GM12892 (cell line): ENCODE measurements at regions not wholly inside any gene's neighbourhood (a gene's known extent, or its start where the extent isn't known, plus 50 kb on each side); places are given as distances from the start of the nearest gene placed in this dataset.
"Not testable (repeated sequence)": the region's sequence is repeated elsewhere in the genome, so short reads cannot be mapped to it uniquely, and the experiment has no call there.

ENCODE experiments used
- DNase-seq: peaks from one replicate; pipeline ENCODE4 v3.0.0; 2011; ENCODE audit not compliant: insufficient read length
- FAIRE-seq: peaks from 2 replicates; lab custom pipeline; 2011; peaks lifted over from hg19 to GRCh38; lab: Jason Lieb, UNC
- POLR2A ChIP-seq: IDR thresholded peaks from 2 replicates; pipeline ENCODE4 v1.6.1; 2011; ENCODE audit warnings: low read depth, low read length, control low read depth
- POLR2AphosphoS5 ChIP-seq: IDR thresholded peaks from 2 replicates; pipeline ENCODE4 v1.6.1; 2011; ENCODE audit warnings: low read depth, low read length, control low read depth
- TAF1 ChIP-seq: IDR thresholded peaks from 2 replicates; pipeline ENCODE4 v1.6.1; 2011; ENCODE audit warnings: low read depth, mild to moderate bottlenecking, control low read depth, low read length, borderline replicate concordance

- DNase-seq (no peak), FAIRE-seq (no peak)
- TF ChIP-seq TAF1 (no peak), POLR2AphosphoS5 (no peak), POLR2A (no peak)
Observed at GRCh38 chr15:53196788-53197187, 406.7 kb upstream of the ONECUT1 start.

GRCh38 chr15:53196242-53196641 is 406.1 kb upstream of the ONECUT1 start:
- DNase-seq (no peak), FAIRE-seq (no peak)

DNA sequence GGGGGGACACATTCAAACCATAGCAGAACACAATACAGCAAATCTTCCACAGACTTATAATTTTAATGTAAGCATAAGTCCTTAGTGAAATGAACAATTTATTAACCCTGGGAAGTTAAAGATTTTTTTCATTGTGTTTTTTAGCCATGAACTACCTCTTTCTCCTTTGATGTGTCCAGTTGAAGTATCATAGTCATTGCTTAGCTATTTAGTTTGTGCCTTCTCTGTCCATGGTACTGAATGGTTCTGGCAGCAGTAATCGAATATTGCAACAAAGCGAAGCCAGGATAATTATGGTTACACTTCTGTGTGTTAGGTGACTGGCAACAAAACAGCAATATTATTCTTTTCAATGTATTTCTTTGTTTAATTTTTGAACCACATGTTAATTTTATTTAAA is 403.0 kb upstream of the ONECUT1 start:
- no peak for TF ChIP-seq POLR2A
- no peak for TF ChIP-seq TAF1
- TF ChIP-seq POLR2AphosphoS5: no peak
- FAIRE-seq (no peak), DNase-seq (no peak)

More at GRCh38 chr15:53196242-53196641, 406.1 kb upstream of the ONECUT1 start:
- no peak for TF ChIP-seq POLR2AphosphoS5

DNA sequence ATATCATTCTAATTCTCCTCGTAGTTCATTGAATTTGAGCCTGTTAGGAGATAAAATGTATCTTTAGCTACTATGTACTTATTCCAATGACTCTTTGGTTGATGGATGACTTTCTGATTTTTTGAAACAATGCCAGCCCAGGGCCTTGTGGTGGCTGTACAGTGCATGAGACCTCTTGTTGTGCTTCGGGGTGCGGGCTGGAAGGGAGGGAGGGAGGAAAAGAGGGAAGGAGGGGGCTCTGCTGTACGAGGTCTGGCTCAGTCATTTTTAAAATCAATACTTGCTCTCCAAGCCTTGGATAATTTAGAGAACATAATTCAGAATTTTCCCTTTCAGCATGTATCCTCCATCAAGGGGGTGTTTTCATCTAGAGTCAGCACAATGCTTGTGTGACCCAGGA is 399.7 kb upstream of the ONECUT1 start:
- no peak for TF ChIP-seq POLR2A
- TF ChIP-seq POLR2AphosphoS5: no peak
- TF ChIP-seq TAF1: no peak
- no peak for DNase-seq
- no peak for FAIRE-seq

GRCh38 chr15:53183449-53183848 is 393.3 kb upstream of the ONECUT1 start:
- not testable (repeated sequence) for DNase-seq, FAIRE-seq

GRCh38 chr15:53171571-53171970 is 381.4 kb upstream of the ONECUT1 start:
- TF ChIP-seq POLR2A: no peak
- TF ChIP-seq TAF1: no peak
- TF ChIP-seq POLR2AphosphoS5: no peak
- no peak for DNase-seq
- FAIRE-seq: no peak

DNA sequence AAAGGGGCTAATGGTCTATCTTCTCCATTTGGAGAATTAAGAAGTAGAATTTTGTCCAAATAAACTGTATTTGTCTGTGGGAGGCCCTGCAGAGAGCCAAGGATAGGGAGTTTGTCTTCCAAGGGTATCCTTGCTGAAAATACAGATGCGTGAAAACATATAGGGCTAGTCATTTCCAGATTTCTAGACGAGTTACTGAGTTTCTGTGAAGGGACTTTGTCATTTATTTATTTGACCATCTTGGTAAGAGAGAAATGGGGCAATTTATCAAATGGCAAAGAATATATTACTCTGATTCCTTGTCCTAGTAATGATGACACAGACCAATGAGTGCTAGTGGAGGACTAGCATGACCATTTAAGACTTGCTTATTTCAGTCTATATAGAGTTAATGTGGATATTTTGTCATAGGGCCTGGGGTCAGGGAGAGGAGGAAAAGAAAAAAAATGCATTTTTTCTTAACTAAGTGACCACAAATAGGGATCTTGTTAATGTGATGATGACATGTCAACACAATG is 376.6 kb upstream of the ONECUT1 start:
- no peak for TF ChIP-seq POLR2AphosphoS5
- no peak for TF ChIP-seq POLR2A
- no peak for TF ChIP-seq TAF1
- FAIRE-seq: no peak
- no peak for DNase-seq

DNA sequence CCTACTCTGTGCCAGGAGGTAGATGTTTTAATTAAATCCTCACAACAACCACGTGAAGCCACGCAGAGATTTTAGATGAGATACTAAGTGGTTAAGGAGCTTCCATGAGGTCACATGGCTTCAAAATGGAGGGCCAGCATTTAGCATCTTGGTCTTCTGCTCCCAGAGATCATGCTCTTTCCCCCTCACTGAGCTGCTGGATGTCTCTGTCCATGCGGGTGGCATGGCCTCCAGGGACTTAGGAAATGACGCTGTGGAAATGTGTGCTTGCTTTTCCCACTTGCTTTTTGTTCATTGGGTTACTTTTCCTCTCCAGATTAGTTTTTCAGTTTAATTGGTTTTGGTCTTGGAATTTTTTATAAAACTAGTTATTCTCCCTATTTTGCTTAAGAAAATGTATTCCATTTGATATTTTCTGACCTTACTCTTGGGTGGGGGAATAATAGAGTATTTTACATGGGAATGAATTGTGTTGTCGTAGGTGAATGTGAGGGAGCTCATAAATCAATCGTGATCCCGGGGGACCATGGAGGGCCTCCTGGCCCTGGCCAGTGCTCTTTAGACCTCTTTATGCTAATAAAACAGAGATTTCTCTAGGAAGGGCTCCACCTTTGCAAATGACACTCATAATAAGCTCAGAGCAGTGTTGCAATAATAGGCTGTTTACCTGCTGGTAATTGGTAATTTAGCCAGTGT is 376.0 kb upstream of the ONECUT1 start:
- DNase-seq (no peak), FAIRE-seq (no peak)
- TF ChIP-seq POLR2A: no peak
- TF ChIP-seq TAF1: no peak
- TF ChIP-seq POLR2AphosphoS5: no peak

GRCh38 chr15:53160092-53160704 is 370.1 kb upstream of the ONECUT1 start:
- DNase-seq: no peak
- TF ChIP-seq POLR2A (no peak), TAF1 (no peak), POLR2AphosphoS5 (no peak)
- FAIRE-seq: no peak

- DNase-seq (no peak), FAIRE-seq (no peak)
- TF ChIP-seq POLR2AphosphoS5: no peak
Observed at GRCh38 chr15:53159458-53159857, 369.3 kb upstream of the ONECUT1 start.

- FAIRE-seq (no peak), DNase-seq (no peak)
- TF ChIP-seq POLR2A: no peak
- TF ChIP-seq POLR2AphosphoS5: no peak
- no peak for TF ChIP-seq TAF1
Observed at GRCh38 chr15:53158995-53159394, 368.9 kb upstream of the ONECUT1 start.

DNA sequence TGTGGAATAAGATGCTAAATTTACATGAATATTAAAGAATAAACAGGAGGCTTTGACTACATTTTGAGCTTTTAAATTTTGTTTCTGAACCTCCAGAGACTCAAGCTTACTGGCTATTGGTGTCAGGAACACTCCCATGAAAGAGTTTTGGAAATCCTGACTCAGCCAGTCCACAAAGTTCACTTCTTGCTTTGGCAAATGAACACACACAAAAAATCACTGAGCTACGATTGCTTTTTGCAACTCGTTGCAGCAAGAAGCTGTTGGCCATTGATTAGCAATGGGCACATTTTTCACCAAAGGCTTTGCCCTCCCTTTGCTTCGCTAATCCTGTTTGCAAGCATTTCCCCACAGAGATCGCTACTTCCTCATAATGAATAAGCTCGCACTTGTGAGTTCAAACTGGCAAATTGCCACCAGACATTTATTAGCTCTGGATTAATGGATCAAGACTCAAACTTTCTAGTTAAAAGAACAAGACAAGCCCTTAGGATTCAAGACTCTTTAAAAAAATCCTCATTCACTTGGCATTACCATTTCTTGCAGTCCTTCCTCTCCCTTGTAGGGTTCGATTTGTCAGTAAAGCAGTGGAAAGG is 343.2 kb upstream of the ONECUT1 start:
- no peak for TF ChIP-seq TAF1
- no peak for TF ChIP-seq POLR2A
- TF ChIP-seq POLR2AphosphoS5: no peak
- FAIRE-seq (no peak), DNase-seq (no peak)
